Endothelial cell of umbilical vein (primary cell): ENCODE measurements at regions not wholly inside any gene's neighbourhood (a gene's known extent, or its start where the extent isn't known, plus 50 kb on each side); places are given as distances from the start of the nearest gene placed in this dataset.
"Not testable (repeated sequence)": the region's sequence is repeated elsewhere in the genome, so short reads cannot be mapped to it uniquely, and the experiment has no call there.

Experiments
- BruUV-seq: library from RNA; stranded (reverse); fragments of 400-500 nt; replicated peaks from 2 replicates; lab custom pipeline; 2021; lab: Mats Ljungman, UMichigan
- CTCF ChIA-PET: fragments of 300-600, 350-600 bp; sonication (Branson Sonifier 250); formaldehyde crosslinking; loops from one replicate; lab custom pipeline; 2021; ENCODE audit warnings: antibody characterized with exemption, inconsistent platforms; lab: Charles Lee
- POLR2A ChIA-PET: fragments of 300-600, 350-600 bp; sonication (Branson Sonifier 250); formaldehyde crosslinking; loops from one replicate; lab custom pipeline; 2021; ENCODE audit warnings: antibody characterized with exemption, inconsistent platforms; lab: Charles Lee
- DNase-seq: peaks from one replicate; pipeline ENCODE4 v3.0.0-alpha.2; 2011; ENCODE audit warnings: low read depth, low spot score
- FAIRE-seq: peaks from 2 replicates; lab custom pipeline; 2011; peaks lifted over from hg19 to GRCh38; lab: Jason Lieb, UNC
- H2AFZ ChIP-seq: 2 replicates; pipeline ENCODE4 v1.6.0; 2012; ENCODE audit warnings: low read depth, low read length, control low read depth, inconsistent platforms
- H3K27ac ChIP-seq: 2 replicates; pipeline ENCODE4 v1.5.1; 2011; ENCODE audit warnings: low read depth, mild to moderate bottlenecking, control low read depth, low read length, moderate library complexity; ENCODE audit not compliant: insufficient read depth
- H3K27me3 ChIP-seq, 2 experiments: 2 replicates each; pipeline versions ENCODE4 v1.6.0 to v1.6.1; 2011; ENCODE audit warnings: low read length in 2 of 2, mixed read lengths in 1 of 2; ENCODE audit not compliant: control insufficient read depth in 2 of 2, insufficient read depth in 2 of 2
- H3K36me3 ChIP-seq, 2 experiments: 2 replicates in 1 of 2; 3 replicates in 1 of 2; pipeline ENCODE4 v1.5.1; 2011; ENCODE audit warnings: low read length in 2 of 2, mild to moderate bottlenecking in 1 of 2, moderate library complexity in 1 of 2; ENCODE audit not compliant: control insufficient read depth in 2 of 2, insufficient read depth in 2 of 2; ENCODE audit errors: extremely low read depth in 1 of 2
- H3K4me1 ChIP-seq: 3 replicates; pipeline ENCODE4 v1.5.1; 2011; ENCODE audit warnings: mild to moderate bottlenecking, low read length; ENCODE audit not compliant: control insufficient read depth, insufficient read depth; ENCODE audit errors: extremely low read depth
- H3K4me2 ChIP-seq: 2 replicates; pipeline ENCODE4 v1.6.1; 2011; ENCODE audit warnings: low read length, control low read depth, mixed read lengths; ENCODE audit not compliant: insufficient read depth
- H3K4me3 ChIP-seq, 3 experiments: fragments of 200-600 bp in 1 of 3; sonication (generic), shearing (Covaris generic) in 1 of 3; replicated peaks in 1 of 3; 2 replicates each; pipeline ENCODE4 v1.5.1; 2011 to 2016; ENCODE audit warnings: control low read depth in 3 of 3, low read length in 3 of 3, mild to moderate bottlenecking in 2 of 3, inconsistent platforms in 1 of 3, low read depth in 1 of 3, moderate library complexity in 1 of 3; ENCODE audit not compliant: insufficient read depth in 1 of 3
- H3K79me2 ChIP-seq: 2 replicates; pipeline ENCODE4 v1.6.0; 2012; ENCODE audit warnings: low read length, inconsistent platforms; ENCODE audit not compliant: control insufficient read depth, insufficient read depth
- H3K9ac ChIP-seq: replicated peaks from 2 replicates; pipeline ENCODE3; 2011; ENCODE audit warnings: low read length, control low read depth; ENCODE audit not compliant: insufficient read depth; ENCODE audit errors: extremely low read depth
- H3K9me1 ChIP-seq: replicated peaks from 3 replicates; pipeline ENCODE4 v1.6.0; 2011; ENCODE audit warnings: mild to moderate bottlenecking, low read length; ENCODE audit not compliant: control insufficient read depth, insufficient read depth; ENCODE audit errors: extremely low read depth
- H3K9me3 ChIP-seq: replicated peaks from 2 replicates; pipeline ENCODE4 v1.5.1; 2012; ENCODE audit warnings: low read length, inconsistent platforms; ENCODE audit not compliant: control insufficient read depth, insufficient read depth
- H4K20me1 ChIP-seq: replicated peaks from 2 replicates; pipeline ENCODE3; 2011; ENCODE audit warnings: mild to moderate bottlenecking, low read length; ENCODE audit not compliant: control insufficient read depth, insufficient read depth; ENCODE audit errors: extremely low read depth
- EZH2 ChIP-seq: IDR thresholded peaks from 2 replicates; pipeline ENCODE4 v1.6.1; 2012; ENCODE audit warnings: borderline replicate concordance, low read depth, mild to moderate bottlenecking, moderate library complexity, low read length, inconsistent platforms; ENCODE audit not compliant: severe bottlenecking
- FOS ChIP-seq: IDR thresholded peaks from 2 replicates; pipeline ENCODE4 v1.6.1; 2011; ENCODE audit warnings: mild to moderate bottlenecking, low read length, moderate library complexity, borderline replicate concordance; ENCODE audit not compliant: insufficient read depth
- JUN ChIP-seq: IDR thresholded peaks from 2 replicates; pipeline ENCODE4 v1.6.1; 2011; ENCODE audit warnings: borderline replicate concordance, low read depth; ENCODE audit not compliant: insufficient read length, insufficient read depth
- MAX ChIP-seq: IDR thresholded peaks from 2 replicates; pipeline ENCODE4 v1.6.1; 2011; ENCODE audit not compliant: insufficient read depth, insufficient read length
- MYC ChIP-seq: IDR thresholded peaks from one replicate; pipeline ENCODE4 v1.6.1; 2011; ENCODE audit warnings: mild to moderate bottlenecking, low read depth, low read length
- POLR2A ChIP-seq: IDR thresholded peaks from 2 replicates; pipeline ENCODE4 v1.6.1; 2012; ENCODE audit warnings: low read depth, mild to moderate bottlenecking, control low read depth, low read length
- POLR2AphosphoS5 ChIP-seq: IDR thresholded peaks from 2 replicates; pipeline ENCODE4 v1.6.1; 2012; ENCODE audit warnings: low read depth, mild to moderate bottlenecking, control low read depth, low read length, moderate library complexity; ENCODE audit not compliant: insufficient read depth
- dilution Hi-C: fragments of 300-500 bp; cut with MboI; formaldehyde crosslinking; loops from one replicate; pipeline ENCODE4 v1.15.0; 2019; ENCODE audit warnings: low sequenced_read_pairs; ENCODE audit not compliant: extremely low pct_ligation_motif_present
- intact Hi-C: fragments of 100-400 bp; cut with micrococcal nuclease; formaldehyde crosslinking; loops from one replicate; pipeline ENCODE4 v1.10.0; 2022

DNA sequence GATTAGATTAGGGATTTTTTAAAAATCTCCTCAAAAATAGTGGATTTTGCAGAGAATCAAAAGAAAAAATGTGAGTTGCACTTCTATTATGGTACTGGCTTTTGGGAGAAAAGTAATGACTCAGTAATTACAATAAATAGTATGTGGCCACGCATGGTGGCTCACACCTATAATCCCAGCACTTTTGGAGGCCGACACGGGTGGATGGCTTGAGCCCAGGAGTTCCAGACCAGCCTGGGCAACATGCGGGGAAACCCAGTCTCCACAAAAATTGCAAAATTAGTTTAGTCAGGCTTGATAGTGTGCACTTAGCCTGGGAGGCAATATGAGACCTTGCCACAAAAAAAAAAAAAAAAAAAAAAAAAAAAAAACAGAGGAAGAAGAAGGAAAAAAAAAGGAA, 1098.2 kb downstream of the ZPLD1 start:
- TF ChIP-seq EZH2 (no peak), POLR2A (no peak), FOS (no peak), MYC (no peak), JUN (no peak), POLR2AphosphoS5 (no peak)
- FAIRE-seq: no peak
- POLR2A ChIA-PET: no interaction called here
- BruUV-seq: no TSS peak
- Histone ChIP-seq H3K27ac (no peak overlapping the region), H3K9me1 (no peaks in the 10 kb centered on the region), H3K9me3 (peaks cover 2% of the 10 kb centered on the region), H3K4me1 (no peaks in the 10 kb centered on the region), H3K4me2 (no peak overlapping the region), H3K27me3 (no peaks in the 10 kb centered on the region), H2AFZ (no peak overlapping the region), H3K79me2 (no peaks in the 10 kb centered on the region), H3K36me3 (no peaks in the 10 kb centered on the region), H3K4me3 (no peak overlapping the region), H3K9ac (no peak overlapping the region), H4K20me1 (no peaks in the 10 kb centered on the region)
- intact Hi-C loops: no loop called here
- CTCF ChIA-PET: no interaction called here
- no peak for DNase-seq
- dilution Hi-C loops: no loop called here

- FAIRE-seq (no peak), DNase-seq (no peak)
- intact Hi-C loops (no loop called here), dilution Hi-C loops (no loop called here)
- H3K4me3 ChIP-seq: no peak overlapping the region
- no peaks in the 10 kb centered on the region for H3K9me1 ChIP-seq
- no peak overlapping the region for H2AFZ ChIP-seq
- H3K27me3 ChIP-seq: no peaks in the 10 kb centered on the region
- no peak overlapping the region for H3K27ac ChIP-seq
- H3K4me2 ChIP-seq: no peak overlapping the region
- ChIA-PET CTCF (no interaction called here), POLR2A (no interaction called here)
- H3K4me1 ChIP-seq: no peaks in the 10 kb centered on the region
- no peak overlapping the region for H3K9ac ChIP-seq
- no TSS peak for BruUV-seq
- no peaks in the 10 kb centered on the region for H3K9me3 ChIP-seq
- H4K20me1 ChIP-seq: no peaks in the 10 kb centered on the region
- no peaks in the 10 kb centered on the region for H3K79me2 ChIP-seq
- no peaks in the 10 kb centered on the region for H3K36me3 ChIP-seq
- TF ChIP-seq MYC: no peak
- TF ChIP-seq FOS: no peak
- no peak for TF ChIP-seq MAX
Observed at GRCh38 chr3:103554451-103554850, 1119.6 kb downstream of the ZPLD1 start.

DNA sequence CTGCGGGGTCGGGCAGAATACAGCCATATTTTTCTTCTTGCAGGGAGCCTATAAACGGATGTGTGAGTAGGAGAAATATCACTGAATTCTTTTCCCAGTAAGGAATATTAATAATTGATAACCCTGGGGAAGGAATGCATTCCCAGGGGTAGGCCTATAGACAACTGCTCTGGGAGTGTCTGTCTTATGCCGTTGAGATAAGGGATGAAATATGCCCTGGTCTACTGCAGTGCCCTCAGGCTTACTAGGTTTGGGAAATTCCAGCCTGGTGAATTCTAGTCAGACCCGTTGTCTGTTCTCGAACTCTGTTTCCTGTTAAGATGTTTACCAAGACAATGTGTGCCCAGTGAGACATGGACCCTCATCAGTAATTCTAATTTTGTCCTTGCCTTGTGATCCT, 1129.3 kb downstream of the ZPLD1 start:
- intact Hi-C loops, H3K27me3 ChIP-seq, H3K9ac ChIP-seq, H3K9me3 ChIP-seq, H3K9me1 ChIP-seq, H3K36me3 ChIP-seq, H4K20me1 ChIP-seq, H3K4me3 ChIP-seq, CTCF ChIA-PET, H3K79me2 ChIP-seq, BruUV-seq, H3K4me1 ChIP-seq, DNase-seq, dilution Hi-C loops, POLR2A ChIA-PET, FAIRE-seq, H2AFZ ChIP-seq, H3K27ac ChIP-seq, H3K4me2 ChIP-seq: not testable (repeated sequence)
